HepG2 (cell line): ENCODE measurements at regions not wholly inside any gene's neighbourhood (a gene's known extent, or its start where the extent isn't known, plus 50 kb on each side); places are given as distances from the start of the nearest gene placed in this dataset.

Experiments
- ATAC-seq: fragments of 200-7000 bp; cut with Tn5 transposase; 3 replicates; pipeline ENCODE4 v1.9.1; 2020; ENCODE audit warnings: mild to moderate bottlenecking, moderate library complexity
- BruUV-seq: library from RNA; stranded (reverse); fragments of 400-500 nt; replicated peaks from 2 replicates; lab custom pipeline; 2021; lab: Mats Ljungman, UMichigan
- CTCF ChIA-PET: fragments of 300-600 bp; formaldehyde crosslinking; extraction: SDS; loops from one replicate; lab custom pipeline; 2021; ENCODE audit warnings: low total read pairs, inconsistent platforms, low intra/inter-chr PET ratio; lab: Yijun Ruan, JAX
- POLR2A ChIA-PET: fragments of 350-600 bp; sonication (Branson Sonifier 250); formaldehyde crosslinking; loops from one replicate; lab custom pipeline; 2020; ENCODE audit warnings: antibody characterized with exemption, inconsistent platforms; lab: Yijun Ruan, JAX
- DNase-seq: peaks from one replicate; pipeline ENCODE4 v3.0.0-alpha.2; 2015; ENCODE audit warnings: low spot score
- FAIRE-seq: peaks from 3 replicates; lab custom pipeline; 2011; peaks lifted over from hg19 to GRCh38; lab: Jason Lieb, UNC
- H2AFZ ChIP-seq: one replicate; pipeline ENCODE4 v1.6.1; 2011; ENCODE audit warnings: low read length, inconsistent platforms
- H3K27ac ChIP-seq: fragments of 300-600 bp; 3 replicates; pipeline ENCODE4 v1.8.0; 2011; ENCODE audit warnings: mixed run types, mild to moderate bottlenecking, mixed read lengths, low read length, inconsistent platforms; ENCODE audit not compliant: insufficient read depth; ENCODE audit errors: extremely low read length
- H3K27me3 ChIP-seq, 2 experiments: fragments of 200-600 bp in 1 of 2; 2 replicates in 1 of 2; 3 replicates in 1 of 2; pipeline versions ENCODE4 v1.6.0 to v1.8.0; 2011; ENCODE audit warnings: low read length in 2 of 2, mild to moderate bottlenecking in 2 of 2, moderate library complexity in 2 of 2, inconsistent platforms in 1 of 2; ENCODE audit not compliant: insufficient read depth in 2 of 2, control insufficient read depth in 1 of 2
- H3K36me3 ChIP-seq, 2 experiments: fragments of 200-600 bp in 1 of 2; replicated peaks in 1 of 2; 2 replicates in 1 of 2; 3 replicates in 1 of 2; pipeline versions ENCODE4 v1.5.1 to v1.8.0; 2011; ENCODE audit warnings: low read length in 2 of 2, inconsistent platforms in 1 of 2; ENCODE audit not compliant: insufficient read depth in 2 of 2, control insufficient read depth in 1 of 2
- H3K4me1 ChIP-seq: 2 replicates; pipeline ENCODE4 v1.5.1; 2012; ENCODE audit warnings: low read length, inconsistent platforms; ENCODE audit not compliant: insufficient read depth
- H3K4me2 ChIP-seq: 2 replicates; pipeline ENCODE4 v1.6.0; 2011; ENCODE audit warnings: low read depth, low read length, inconsistent platforms
- H3K4me3 ChIP-seq, 3 experiments: fragments of 200-600 bp in 1 of 3; sonication (generic), shearing (Covaris generic) in 1 of 3; replicated peaks in 1 of 3; 2 replicates each; pipeline ENCODE4 v1.5.1; 2011 to 2016; ENCODE audit warnings: low read length in 3 of 3, inconsistent platforms in 2 of 3, low read depth in 2 of 3, mild to moderate bottlenecking in 2 of 3, control low read depth in 1 of 3, mixed read lengths in 1 of 3; ENCODE audit not compliant: insufficient read depth in 1 of 3
- H3K79me2 ChIP-seq: one replicate; pipeline ENCODE4 v1.6.1; 2011; ENCODE audit warnings: low read length, inconsistent platforms; ENCODE audit not compliant: insufficient read depth
- H3K9ac ChIP-seq: 2 replicates; pipeline ENCODE4 v1.6.0; 2011; ENCODE audit warnings: mild to moderate bottlenecking, low read depth, low read length, inconsistent platforms; ENCODE audit not compliant: insufficient read depth
- H3K9me3 ChIP-seq: 2 replicates; pipeline ENCODE4 v1.5.1; 2012; ENCODE audit warnings: mild to moderate bottlenecking, low read length
- H4K20me1 ChIP-seq: 2 replicates; pipeline ENCODE4 v1.6.0; 2011; ENCODE audit warnings: inconsistent platforms, mild to moderate bottlenecking, low read length, moderate library complexity; ENCODE audit not compliant: insufficient read depth
- BATF2 ChIP-seq: sonication (generic); formaldehyde crosslinking; IDR thresholded peaks from 2 replicates; pipeline ENCODE4 v1.8.0; 2022; ENCODE audit warnings: mild to moderate bottlenecking, missing genetic modification reagents, moderate library complexity
- GABPA ChIP-seq, 2 experiments: IDR thresholded peaks; 2 replicates each; pipeline ENCODE4 v1.6.1; 2011 to 2016; ENCODE audit warnings: low read depth in 2 of 2, low read length in 1 of 2, missing biosample characterization in 1 of 2, missing genetic modification characterization in 1 of 2
- GPBP1L1 ChIP-seq: sonication (generic); formaldehyde crosslinking; IDR thresholded peaks from 2 replicates; pipeline ENCODE4 v1.5.0; 2020; ENCODE audit warnings: mild to moderate bottlenecking, missing genetic modification reagents
- GTF2F1 ChIP-seq: fragments of 150-350 bp; IDR thresholded peaks from 2 replicates; pipeline ENCODE4 v1.6.1; 2014; ENCODE audit warnings: low read length
- JDP2 ChIP-seq: sonication (generic); formaldehyde crosslinking; IDR thresholded peaks from 2 replicates; pipeline ENCODE4 v1.8.1; 2022; ENCODE audit warnings: missing genetic modification reagents, borderline replicate concordance
- KAT2B ChIP-seq: fragments of 150-350 bp; IDR thresholded peaks from 2 replicates; pipeline ENCODE4 v1.6.1; 2014; ENCODE audit warnings: low read depth, low read length, borderline replicate concordance
- NR2F1 ChIP-seq, 2 experiments: fragments of 450-650 bp in 1 of 2; formaldehyde crosslinking in 1 of 2; IDR thresholded peaks; 2 replicates each; pipeline versions ENCODE4 v1.5.0 to v1.6.1; 2016 to 2020; ENCODE audit warnings: mild to moderate bottlenecking in 1 of 2, missing compliant biosample characterization in 1 of 2, missing genetic modification reagents in 1 of 2, moderate library complexity in 1 of 2
- PATZ1 ChIP-seq: sonication (generic); formaldehyde crosslinking; IDR thresholded peaks from 2 replicates; pipeline ENCODE4 v1.4.0; 2020; ENCODE audit warnings: missing genetic modification reagents
- SETDB1 ChIP-seq: sonication (generic); formaldehyde crosslinking; IDR thresholded peaks from 2 replicates; pipeline ENCODE4 v1.5.1; 2020; ENCODE audit warnings: missing genetic modification reagents, mild to moderate bottlenecking, borderline replicate concordance
- SOX5 ChIP-seq: IDR thresholded peaks from 2 replicates; pipeline ENCODE4 v1.6.1; 2016; ENCODE audit warnings: borderline replicate concordance
- WIZ ChIP-seq: sonication (generic); formaldehyde crosslinking; IDR thresholded peaks from 2 replicates; pipeline ENCODE4 v1.5.1; 2020; ENCODE audit warnings: mild to moderate bottlenecking, missing genetic modification reagents
- YEATS2 ChIP-seq: sonication (generic); formaldehyde crosslinking; IDR thresholded peaks from 2 replicates; pipeline ENCODE4 v1.4.0; 2020; ENCODE audit warnings: missing genetic modification reagents, borderline replicate concordance
- ZNF264 ChIP-seq: sonication (generic); formaldehyde crosslinking; IDR thresholded peaks from 2 replicates; pipeline ENCODE4 v1.4.0; 2020; ENCODE audit warnings: missing genetic modification reagents
- ZNF878 ChIP-seq: sonication (generic); formaldehyde crosslinking; IDR thresholded peaks from 2 replicates; pipeline ENCODE4 v1.8.1; 2023; ENCODE audit warnings: mild to moderate bottlenecking, missing genetic modification reagents, moderate library complexity
- ZSCAN9 ChIP-seq: IDR thresholded peaks from 2 replicates; pipeline ENCODE4 v1.6.1; 2016; ENCODE audit warnings: borderline replicate concordance
- WGBS: methylation state at CpG from one replicate; pipeline ENCODE4 v1.1.6; 2017; ENCODE audit warnings: low lambda C conversion rate; 5-methylcytosine and 5-hydroxymethylcytosine counted together
- in situ Hi-C: cut with HindIII; loops from 2 replicates; pipeline ENCODE4 v1.10.0; 2017; ENCODE audit warnings: low pct_unique_long_range_greater_than_20kb; ENCODE audit not compliant: extremely low pct_ligation_motif_present
- intact Hi-C: fragments of 100-400 bp; cut with micrococcal nuclease; formaldehyde crosslinking; loops from one replicate; pipeline ENCODE4 v1.10.0; 2022; ENCODE audit not compliant: unreplicated experiment

DNA sequence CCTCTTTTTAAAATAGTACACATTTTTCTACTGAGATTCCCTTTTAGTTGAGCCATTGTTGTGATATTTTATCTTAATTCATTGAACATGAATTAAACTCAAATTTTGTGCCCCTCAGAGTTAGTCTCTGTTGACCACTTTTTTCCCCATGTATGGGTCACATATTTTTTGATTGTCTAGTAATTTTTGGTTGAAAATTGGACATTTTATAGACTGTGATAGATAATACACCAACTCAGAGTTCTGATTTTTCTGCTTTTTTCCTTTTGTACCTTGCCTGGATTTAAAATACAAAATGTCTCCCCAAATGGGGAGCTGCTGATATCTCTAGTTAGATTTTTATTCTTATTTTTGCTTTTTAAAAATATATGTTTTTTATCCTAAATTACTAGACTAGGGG is 291.8 kb upstream of the CITED2 start (continued):
- no peak for TF ChIP-seq PATZ1 (CRISPR knock-in tag)

DNA sequence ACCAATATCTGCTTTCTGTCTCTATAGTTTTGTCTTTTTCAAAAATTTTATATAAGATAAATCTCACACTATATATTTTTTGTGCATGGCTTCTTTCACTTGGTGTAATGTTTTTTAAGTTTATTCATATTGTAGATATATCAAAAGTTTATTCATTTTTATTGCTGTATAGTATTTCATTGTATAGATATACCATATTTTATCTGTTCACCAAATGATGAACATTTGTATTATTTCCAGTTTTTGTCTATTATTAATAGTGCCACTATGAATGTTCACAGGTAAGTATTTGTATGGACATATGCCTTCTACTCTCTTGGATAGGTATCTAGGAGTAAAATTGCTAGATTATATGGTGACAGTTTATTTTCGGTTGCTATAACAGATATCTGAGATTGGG is 289.5 kb upstream of the CITED2 start:
- no peaks in the 10 kb centered on the region for H3K4me1 ChIP-seq
- H3K4me2 ChIP-seq, result no peak overlapping the region
- POLR2A ChIA-PET, result no interaction called here
- H2AFZ ChIP-seq, result no peak overlapping the region
- no peaks in the 10 kb centered on the region for H3K36me3 ChIP-seq
- H3K27me3 ChIP-seq, result no peaks in the 10 kb centered on the region
- no peaks in the 10 kb centered on the region for H3K9me3 ChIP-seq
- no peak for ATAC-seq
- TF ChIP-seq WIZ (CRISPR knock-in tag) (no peak), ZSCAN9 (CRISPR knock-in tag) (no peak), ZNF878 (no peak), SETDB1 (CRISPR knock-in tag) (no peak), ZNF264 (CRISPR knock-in tag) (no peak), JDP2 (CRISPR knock-in tag) (no peak), NR2F1 (CRISPR knock-in tag; IDR thresholded peaks at IDR 0.05) (no peak), GABPA (IDR thresholded peaks at IDR 0.05; ENCODE audit: low read depth, low read length) (no peak), GABPA (CRISPR knock-in tag; IDR thresholded peaks at IDR 0.05; ENCODE audit: low read depth) (no peak), GTF2F1 (no peak), YEATS2 (no peak), SOX5 (CRISPR knock-in tag) (no peak), KAT2B (no peak), BATF2 (no peak), GPBP1L1 (CRISPR knock-in tag) (no peak)
- TF ChIP-seq, all 625 proteins: peak for 0
- no TSS peak for BruUV-seq
- FAIRE-seq (no peak), DNase-seq (no peak)
- in situ Hi-C loops, result no loop called here
- Histone ChIP-seq H3K4me3 (no peak overlapping the region), H3K79me2 (no peaks in the 10 kb centered on the region), H4K20me1 (no peaks in the 10 kb centered on the region), H3K27ac (no peak overlapping the region), H3K9ac (no peak overlapping the region)
- intact Hi-C loops, result no loop called here
- 36% methylated on average over 1 of the region's 1 CpG for WGBS
- CTCF ChIA-PET, result no interaction called here
